Vagina (tissue), 2 donors: ENCODE measurements at regions not wholly inside any gene's neighbourhood (a gene's known extent, or its start where the extent isn't known, plus 50 kb on each side); places are given as distances from the start of the nearest gene placed in this dataset.

Source experiments
- POLR2AphosphoS5 ChIP-seq, 2 donors: sonication (generic); formaldehyde crosslinking; IDR thresholded peaks; one replicate each; pipeline ENCODE4 v1.9.0; 2017; ENCODE audit warnings: antibody characterized with exemption in 2 of 2, mild to moderate bottlenecking in 2 of 2, low read depth in 1 of 2; ENCODE audit not compliant: insufficient read depth in 1 of 2
- TF ChIP-seq, protein P1 (sequence below), 3 experiments: fragments of 450-650 bp in 2 of 3; fragments of 200-600 bp in 1 of 3; sonication (generic) in 1 of 3; IDR thresholded peaks; one replicate each; pipeline ENCODE4 v1.5.1; 2017 to 2019; ENCODE audit warnings: antibody characterized with exemption in 3 of 3, mild to moderate bottlenecking in 2 of 3, moderate library complexity in 2 of 3

DNA sequence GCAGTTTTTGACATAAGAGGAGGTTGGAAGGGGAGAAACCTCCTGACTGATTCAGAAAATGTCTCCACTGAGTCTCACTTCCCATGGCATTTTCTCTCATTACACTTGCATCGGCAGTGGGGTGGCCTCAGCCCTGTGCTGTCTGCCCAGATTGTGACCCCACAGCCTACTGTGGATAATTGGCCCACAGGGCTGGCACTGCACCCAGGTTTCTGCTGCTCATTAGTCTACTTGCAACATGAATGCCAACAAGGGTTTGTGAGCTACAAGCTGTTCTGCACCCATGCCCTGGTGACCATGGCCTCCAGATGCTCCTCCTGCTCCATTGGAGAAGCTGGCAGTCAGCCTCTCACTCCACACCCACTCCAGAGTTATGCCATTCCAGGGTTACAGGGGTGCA lies 296.0 kb downstream of the CTTN start:
- TF ChIP-seq POLR2AphosphoS5 (IDR thresholded peaks at IDR 0.05; ENCODE audit: insufficient read depth in 1 of 2, low read depth in 1 of 2) = no peak
- TF ChIP-seq, protein P1, sequence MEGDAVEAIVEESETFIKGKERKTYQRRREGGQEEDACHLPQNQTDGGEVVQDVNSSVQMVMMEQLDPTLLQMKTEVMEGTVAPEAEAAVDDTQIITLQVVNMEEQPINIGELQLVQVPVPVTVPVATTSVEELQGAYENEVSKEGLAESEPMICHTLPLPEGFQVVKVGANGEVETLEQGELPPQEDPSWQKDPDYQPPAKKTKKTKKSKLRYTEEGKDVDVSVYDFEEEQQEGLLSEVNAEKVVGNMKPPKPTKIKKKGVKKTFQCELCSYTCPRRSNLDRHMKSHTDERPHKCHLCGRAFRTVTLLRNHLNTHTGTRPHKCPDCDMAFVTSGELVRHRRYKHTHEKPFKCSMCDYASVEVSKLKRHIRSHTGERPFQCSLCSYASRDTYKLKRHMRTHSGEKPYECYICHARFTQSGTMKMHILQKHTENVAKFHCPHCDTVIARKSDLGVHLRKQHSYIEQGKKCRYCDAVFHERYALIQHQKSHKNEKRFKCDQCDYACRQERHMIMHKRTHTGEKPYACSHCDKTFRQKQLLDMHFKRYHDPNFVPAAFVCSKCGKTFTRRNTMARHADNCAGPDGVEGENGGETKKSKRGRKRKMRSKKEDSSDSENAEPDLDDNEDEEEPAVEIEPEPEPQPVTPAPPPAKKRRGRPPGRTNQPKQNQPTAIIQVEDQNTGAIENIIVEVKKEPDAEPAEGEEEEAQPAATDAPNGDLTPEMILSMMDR (IDR thresholded peaks at IDR 0.05) = no peak
